HG03354 (cell line): ENCODE measurements at regions not wholly inside any gene's neighbourhood (a gene's known extent, or its start where the extent isn't known, plus 50 kb on each side); places are given as distances from the start of the nearest gene placed in this dataset.
A peak's percentile ranks its signal among the peaks of the same experiment; 100 is the strongest.

Experiments used
- ATAC-seq: cut with Tn5 transposase; IDR thresholded peaks from one replicate; pipeline ENCODE4 v1.9.1; 2021; ENCODE audit warnings: mild to moderate bottlenecking; ENCODE audit not compliant: unreplicated experiment, poor library complexity, severe bottlenecking

DNA sequence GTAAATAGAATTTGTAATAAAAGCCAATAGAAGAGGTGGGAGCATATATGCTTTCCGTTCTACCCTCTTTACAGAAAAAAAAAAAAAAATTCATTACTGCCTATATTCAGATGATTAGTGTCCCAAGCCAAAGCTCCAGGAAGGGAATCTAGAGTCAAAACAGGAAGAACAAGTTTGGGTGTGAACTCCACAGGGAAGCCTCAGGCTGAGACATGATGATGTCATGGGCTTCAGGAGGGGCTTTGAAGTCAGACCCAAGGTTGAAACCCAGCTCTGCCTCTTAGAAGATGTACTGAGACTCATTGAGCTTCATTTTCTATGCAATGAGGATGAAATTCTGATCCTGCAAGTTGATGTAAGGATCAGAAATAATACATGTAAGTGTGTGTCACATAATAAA lies 250.0 kb upstream of the ADGRL2 start:
- no peak for ATAC-seq

DNA sequence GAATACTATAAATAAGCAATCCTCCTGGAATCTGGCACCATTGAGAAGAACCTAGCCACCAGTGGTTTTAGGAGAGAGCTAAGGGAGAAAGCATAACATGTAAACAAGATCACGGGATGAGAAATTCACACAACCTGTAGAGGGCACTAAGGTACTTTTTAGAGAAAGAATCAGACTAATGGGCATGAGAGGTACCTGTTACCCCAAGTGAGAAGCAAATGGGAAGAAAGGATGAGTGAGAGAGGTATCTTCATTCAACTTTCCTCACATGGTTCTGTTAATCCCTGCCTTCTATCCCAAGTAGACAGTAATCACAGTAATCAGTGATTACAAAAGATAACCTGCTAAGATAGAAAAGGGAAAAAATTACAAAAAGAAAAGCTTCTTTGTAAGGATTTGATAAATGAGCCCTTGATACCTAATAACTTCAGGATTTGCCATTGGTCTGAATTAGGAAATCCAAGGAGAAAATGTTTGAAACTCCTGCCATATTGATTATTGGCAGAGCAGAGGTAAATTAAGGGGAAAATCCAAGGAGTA lies 251.1 kb upstream of the ADGRL2 start:
- ATAC-seq = peak; percentile 51

GRCh38 chr1:81548918-81549587 lies 251.7 kb upstream of the ADGRL2 start:
- ATAC-seq = peak; percentile 69

GRCh38 chr1:81547912-81548303 lies 252.8 kb upstream of the ADGRL2 start:
- peak; percentile 56 for ATAC-seq

- no peak for ATAC-seq
Observed at GRCh38 chr1:81547261-81547911, 253.3 kb upstream of the ADGRL2 start.

GRCh38 chr1:81545734-81546133 lies 255.0 kb upstream of the ADGRL2 start:
- ATAC-seq = no peak

DNA sequence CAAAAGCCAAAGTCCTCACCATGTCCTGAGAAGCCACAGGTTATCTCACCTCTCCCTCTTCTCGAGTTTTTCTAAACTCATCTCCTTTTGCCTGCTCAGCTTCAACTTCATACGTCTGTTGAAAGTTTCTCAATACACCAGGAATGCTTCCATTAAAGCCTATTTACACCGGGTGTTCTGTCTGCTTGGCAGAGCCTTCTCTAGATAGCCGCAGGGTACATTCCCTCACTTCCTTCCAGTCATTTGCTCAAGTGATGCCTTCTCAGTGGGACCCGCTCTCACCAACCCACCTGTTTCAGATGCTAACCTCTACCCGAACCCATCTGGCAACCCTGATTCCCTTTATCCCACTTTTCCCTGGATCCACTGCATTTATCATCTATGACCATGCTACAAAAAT lies 257.0 kb upstream of the ADGRL2 start:
- no peak for ATAC-seq

GRCh38 chr1:81542196-81542595 lies 258.5 kb upstream of the ADGRL2 start:
- no peak for ATAC-seq

DNA sequence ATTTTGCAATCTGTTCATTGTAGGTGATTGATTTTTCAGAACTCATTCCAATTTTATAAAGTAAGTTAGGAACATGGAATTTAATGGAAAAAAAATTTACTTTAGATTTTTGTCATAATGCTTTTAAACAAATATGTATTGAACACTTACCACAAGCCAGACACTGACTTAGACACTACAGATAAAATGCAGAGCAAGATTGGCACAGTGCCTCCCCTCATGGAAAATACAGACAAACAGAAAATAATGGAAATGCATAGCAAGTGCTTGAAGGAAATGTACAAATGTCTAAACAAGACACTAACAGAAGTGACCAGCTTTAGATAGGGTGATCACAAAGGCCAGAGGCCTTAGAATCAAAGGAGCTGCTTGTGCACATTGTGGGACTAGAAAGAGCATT lies 260.5 kb upstream of the ADGRL2 start:
- no peak for ATAC-seq

- no peak for ATAC-seq
Observed at GRCh38 chr1:81529014-81529413, 271.7 kb upstream of the ADGRL2 start.

DNA sequence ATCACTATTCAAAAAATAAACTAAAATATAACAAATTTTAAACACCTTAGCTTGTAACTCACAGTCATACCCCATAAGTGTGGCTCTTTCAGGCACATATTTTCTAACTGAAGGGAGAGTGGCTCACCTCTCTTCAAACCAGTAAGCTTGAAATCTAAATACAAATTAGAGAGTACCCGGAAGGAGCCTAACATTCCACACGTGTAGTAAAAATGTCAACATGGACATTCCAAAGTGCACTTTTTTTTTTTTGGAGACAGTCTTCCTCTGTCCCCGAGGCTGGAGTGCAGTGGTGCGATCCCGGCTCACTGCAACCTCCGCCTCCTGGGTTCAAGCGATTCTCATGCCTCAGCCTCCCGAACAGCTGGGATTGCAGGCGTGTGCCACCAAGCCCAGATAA lies 275.6 kb upstream of the ADGRL2 start:
- ATAC-seq = no peak

GRCh38 chr1:81519987-81520386 lies 280.7 kb upstream of the ADGRL2 start:
- no peak for ATAC-seq

GRCh38 chr1:81517987-81518386 lies 282.7 kb upstream of the ADGRL2 start:
- no peak for ATAC-seq

DNA sequence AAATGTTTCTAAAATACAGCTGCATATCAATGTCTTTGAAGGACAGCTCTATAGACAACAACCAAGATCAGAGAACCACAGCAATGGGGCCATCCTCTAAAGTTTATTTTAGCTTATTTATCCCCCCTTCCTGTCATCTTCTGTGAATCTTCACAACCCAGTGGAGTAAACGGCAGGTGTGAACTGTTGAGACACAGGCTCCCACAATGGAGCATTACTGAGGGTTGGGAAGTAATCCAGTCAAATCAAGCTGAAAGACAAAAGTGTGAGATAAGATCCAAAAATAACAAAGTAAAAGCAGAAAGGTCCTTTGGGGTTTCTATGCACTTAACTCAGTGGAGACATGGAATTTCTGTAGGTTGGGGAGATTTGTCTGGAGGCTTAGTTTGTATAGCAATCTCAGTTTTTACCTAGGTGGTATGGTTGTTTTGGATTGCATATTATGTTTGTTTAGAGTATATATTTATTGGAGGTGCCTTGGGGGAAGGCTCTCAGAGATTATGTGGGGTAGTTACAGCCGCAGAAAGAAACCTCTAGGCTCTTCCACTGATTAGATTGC lies 286.9 kb upstream of the ADGRL2 start:
- ATAC-seq = no peak

DNA sequence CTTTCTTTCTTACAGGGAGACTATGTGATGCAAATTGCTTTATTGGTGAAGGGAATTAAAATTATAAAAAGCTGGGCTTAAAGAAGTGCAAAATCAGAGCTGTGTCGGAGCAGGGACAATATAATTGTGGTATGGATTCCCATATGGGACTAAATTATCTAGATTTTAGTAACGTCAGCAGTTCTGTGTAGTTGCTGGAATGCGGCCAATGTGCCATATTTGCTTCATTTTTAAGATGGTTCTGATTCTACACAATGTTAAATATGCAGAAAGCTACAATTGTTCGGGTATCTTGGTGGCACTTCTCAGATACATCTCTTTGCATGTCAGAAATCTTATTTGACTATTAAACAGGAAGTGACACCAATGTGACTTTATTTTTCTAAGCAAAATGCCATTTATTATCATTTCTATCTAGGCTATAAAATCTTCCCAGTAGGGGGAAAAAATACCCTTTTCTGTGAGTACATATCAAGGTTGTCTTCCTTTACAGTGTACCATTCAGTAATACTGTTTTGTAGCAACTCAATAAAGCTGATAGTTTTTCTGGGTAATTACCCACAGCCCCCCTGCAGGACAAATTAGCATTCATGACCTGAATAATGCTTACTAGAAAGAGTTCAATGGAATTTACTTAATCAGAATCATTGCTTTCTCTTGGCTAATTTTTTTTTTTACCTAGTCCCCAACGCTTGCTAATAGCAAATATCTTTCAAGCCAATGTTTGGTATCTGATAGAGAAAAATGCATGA lies 288.3 kb upstream of the ADGRL2 start:
- ATAC-seq = no peak

- no peak for ATAC-seq
Observed at GRCh38 chr1:81511281-81511680, 289.5 kb upstream of the ADGRL2 start.

GRCh38 chr1:81510701-81511100 lies 290.0 kb upstream of the ADGRL2 start:
- no peak for ATAC-seq

- ATAC-seq = no peak
Observed at GRCh38 chr1:81509594-81509993, 291.1 kb upstream of the ADGRL2 start.

DNA sequence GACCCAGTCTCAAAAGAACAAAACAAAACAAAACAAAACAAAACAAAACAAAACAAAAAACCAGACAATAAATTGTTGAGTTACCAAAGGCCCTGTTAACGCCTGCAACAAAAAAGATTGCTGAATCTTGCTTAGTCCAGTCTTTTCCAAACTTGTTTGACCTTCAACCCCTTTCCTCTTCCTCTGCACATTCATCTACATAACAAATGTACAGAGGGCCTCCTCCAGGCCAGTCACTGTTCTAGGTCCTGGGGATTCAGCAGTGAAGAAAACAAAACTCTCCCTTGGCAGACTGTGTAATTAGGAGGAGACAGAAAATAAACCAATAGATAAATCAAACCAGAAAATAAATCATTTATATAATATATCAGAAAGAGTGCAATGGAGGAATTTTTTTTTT lies 294.0 kb upstream of the ADGRL2 start:
- no peak for ATAC-seq

DNA sequence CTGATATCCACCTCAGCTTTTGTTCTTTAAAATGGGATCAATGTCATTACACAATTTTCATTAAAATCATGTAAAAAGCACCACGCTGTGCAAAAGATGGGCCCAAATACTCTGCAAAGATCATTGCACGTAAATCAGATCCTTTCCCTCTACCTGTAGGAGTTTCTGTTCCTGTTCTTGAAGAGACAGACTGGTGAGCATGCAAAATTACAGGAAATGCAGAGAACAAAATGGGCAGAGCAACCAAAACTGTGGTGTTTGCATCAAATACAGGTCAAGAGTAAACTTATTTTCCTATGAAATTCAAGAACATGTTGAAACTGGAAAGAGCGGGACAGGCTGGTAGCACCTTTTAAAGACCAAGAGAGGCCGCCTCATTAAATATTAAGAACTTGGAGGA lies 294.9 kb upstream of the ADGRL2 start:
- ATAC-seq = peak; percentile 94
